Stimulated activated CD8-positive, alpha-beta memory T cell treated with anti-CD3 and anti-CD28 coated beads, Interleukin-2, amount 100 ng/mL, for 48 hours (primary cell): ENCODE measurements at regions not wholly inside any gene's neighbourhood (a gene's known extent, or its start where the extent isn't known, plus 50 kb on each side); places are given as distances from the start of the nearest gene placed in this dataset.
"Not testable (repeated sequence)": the region's sequence is repeated elsewhere in the genome, so short reads cannot be mapped to it uniquely, and the experiment has no call there.

Source experiments
- DNase-seq, 2 donors: peaks; one replicate each; pipeline ENCODE4 v3.0.0-alpha.2; 2020; ENCODE audit warnings: low read depth in 2 of 2

DNA sequence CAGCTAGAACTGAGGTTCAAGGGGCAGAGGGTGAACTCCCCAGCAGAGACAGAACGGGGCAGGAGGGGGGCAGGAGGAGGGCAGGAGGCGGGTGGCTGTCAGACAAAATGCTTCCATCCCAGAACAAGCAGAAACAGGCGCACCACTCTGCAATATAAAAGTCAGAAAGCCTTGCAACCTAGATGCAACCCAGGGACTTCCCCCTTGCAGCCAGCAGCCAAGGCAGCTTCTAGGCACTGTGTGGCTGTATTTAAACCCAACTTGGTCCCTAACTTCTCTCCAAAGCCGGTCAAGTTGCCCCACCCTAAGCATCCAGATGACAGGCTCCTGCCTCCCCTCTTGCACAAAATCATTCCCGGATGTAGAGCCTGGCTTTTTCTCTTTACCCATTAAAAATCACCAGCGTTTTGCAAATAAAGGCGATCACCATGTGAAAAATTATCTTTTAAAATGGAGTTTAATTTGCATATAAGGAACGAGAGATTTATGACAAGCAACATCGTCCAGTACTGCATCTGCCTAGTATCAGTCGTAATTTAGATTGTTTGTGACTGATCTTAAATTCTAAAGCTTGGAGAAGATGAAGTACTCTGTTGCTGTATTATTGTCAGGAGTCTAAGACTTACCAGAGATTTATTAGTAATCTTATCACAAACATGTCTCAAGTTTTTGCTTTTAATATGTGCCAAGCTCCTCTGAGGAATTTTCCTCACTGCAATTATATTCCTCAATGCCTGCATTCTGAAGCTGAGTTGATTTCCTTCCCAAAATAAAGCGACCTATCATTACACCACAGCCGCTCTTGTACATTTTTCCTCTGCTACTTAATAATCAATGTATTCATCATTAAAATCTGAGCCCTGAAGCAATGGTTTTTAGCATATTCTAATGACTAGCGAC lies 307.1 kb upstream of the ZNF507 start:
- DNase-seq: no peak

DNA sequence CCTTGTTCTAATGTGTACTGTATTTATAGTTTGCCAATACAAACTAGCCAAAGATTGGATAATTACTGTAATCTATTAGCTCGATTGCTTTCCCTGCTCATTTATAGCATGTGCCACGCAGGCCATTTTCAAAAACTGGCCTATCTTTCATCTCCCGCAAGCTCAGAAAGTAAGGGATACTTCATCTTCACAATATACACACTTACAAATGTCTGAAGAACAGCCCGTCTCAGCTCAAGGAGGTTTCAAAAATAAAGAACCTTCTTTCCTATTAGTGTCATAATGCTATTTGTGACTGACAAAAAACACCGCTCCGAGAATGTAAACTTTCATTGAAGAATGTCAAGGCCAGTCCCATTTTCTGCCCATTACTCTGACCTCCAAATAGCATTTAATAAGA lies 306.4 kb upstream of the ZNF507 start:
- DNase-seq: no peak

DNA sequence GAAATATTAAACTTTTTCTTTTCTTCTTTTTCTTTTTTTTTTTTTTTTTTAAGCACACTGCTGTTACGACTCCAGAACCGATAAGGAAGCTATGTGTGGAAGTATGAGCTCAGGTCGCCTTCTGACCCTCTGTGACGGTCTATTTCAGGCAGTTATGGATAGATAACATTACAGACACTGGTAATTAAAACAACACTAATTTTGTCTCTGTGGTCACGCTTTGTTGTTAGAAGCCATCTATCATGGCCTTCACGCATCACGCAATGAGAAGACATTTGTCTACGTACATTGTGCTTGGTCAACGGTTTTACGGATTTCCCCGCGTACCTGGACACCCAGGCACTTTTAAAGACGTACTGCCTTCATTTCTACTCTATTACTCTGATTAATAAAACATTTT lies 306.0 kb upstream of the ZNF507 start:
- DNase-seq: no peak

DNA sequence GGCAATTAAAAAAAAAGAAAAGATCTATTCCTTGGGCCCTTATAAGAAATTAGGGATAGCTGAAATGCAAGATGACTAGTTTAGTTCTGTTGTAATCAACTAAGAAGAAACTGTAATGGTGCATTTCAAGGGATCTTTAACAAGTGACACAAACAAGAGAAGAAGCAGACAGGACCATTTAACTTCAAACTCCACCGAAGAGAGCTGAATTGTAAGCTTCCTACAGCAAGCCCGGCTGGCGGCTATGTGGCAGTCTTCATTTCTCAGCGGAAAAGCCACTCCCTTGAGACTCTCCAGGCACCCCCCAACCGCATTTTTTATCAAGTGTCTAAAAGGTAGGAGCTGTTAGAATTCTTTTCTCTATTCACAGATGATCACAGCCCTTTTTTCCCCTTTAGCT lies 305.2 kb upstream of the ZNF507 start:
- DNase-seq: no peak

DNA sequence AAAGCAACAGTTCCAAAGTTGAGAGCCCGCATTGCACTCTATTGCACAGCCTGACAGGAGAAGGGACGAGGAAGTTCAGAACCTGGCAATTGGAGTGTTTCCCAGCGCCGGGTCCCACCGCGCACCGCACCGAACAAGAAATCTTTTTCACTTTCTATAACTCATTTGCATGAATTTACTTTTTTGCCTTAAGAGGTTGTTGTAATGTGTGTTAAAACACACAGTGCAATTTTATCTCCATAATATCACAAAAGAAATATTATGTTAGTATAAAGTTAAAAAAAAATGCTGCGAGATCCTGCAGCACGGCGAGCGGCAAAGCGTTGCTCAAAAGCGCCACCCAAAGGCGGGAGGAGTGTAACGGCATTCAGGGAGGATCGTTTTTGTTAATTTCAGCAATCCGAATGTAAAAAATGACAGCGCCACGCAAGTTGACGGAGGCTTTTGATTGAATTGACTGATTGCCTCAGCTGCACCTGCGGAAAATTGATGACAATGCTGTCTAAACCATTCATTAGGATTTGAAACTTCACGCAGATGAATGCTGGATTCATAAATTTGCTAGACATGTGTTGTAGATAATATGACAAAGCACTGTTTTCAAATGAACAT lies 303.6 kb upstream of the ZNF507 start:
- DNase-seq: peak; percentile 5 to 7

DNA sequence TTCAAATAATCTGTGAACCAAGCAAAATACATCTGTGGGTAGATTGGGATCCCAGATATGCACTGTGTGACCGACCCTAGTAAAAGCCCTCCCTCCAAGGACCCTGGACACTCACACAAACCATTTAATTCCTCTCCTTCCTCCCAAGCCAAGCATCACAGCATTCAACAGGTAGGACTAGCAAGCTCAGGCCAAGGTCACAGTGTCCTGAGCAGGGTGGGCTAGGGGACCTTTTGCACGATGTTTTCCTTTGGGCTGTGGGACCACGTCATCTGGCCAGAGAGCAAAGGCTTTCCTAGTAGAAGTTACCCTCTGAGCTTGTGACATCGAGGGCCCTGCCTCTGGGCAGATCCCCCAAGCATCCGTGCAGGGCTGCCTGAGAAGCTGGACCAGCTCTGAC lies 297.6 kb upstream of the ZNF507 start:
- DNase-seq: no peak

DNA sequence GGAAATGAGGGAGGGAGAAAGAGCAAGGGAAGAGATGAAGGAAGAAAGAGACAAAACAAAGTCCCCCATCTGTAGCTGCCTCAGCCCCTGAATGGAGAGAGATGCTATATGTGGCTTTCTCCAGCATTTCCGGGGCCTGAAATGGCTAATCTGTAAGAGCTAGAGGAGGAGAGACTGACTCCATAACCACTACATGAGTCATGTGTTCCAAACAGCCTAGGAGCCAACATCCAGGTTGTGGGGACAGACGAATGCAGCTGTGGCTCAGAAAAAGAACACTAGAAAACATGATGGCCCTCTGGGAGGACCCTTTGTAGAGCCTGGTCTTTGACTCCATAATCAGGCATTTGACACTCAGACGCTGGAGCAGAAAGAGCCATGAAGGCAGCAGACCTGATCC lies 292.0 kb upstream of the ZNF507 start:
- DNase-seq: no peak

DNA sequence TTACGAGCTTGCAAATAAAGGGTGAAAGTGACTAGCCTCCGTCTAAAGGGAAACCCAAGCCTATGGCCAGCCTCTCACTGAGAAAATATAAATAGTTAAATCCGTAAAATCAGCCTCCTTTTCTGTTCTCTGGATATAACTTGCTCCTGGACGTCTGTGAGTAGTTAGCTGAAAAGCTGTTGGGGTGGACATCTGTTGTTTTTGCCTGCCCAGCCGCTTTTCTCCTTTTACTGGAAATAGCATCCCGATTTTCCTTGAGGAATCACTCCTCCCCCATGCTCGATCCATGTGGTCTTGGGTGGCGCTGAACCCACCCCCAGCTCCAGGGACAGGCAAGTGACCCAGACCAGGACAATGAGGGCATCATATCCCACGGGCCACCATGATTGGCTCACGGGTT lies 291.5 kb upstream of the ZNF507 start:
- no peak for DNase-seq

DNA sequence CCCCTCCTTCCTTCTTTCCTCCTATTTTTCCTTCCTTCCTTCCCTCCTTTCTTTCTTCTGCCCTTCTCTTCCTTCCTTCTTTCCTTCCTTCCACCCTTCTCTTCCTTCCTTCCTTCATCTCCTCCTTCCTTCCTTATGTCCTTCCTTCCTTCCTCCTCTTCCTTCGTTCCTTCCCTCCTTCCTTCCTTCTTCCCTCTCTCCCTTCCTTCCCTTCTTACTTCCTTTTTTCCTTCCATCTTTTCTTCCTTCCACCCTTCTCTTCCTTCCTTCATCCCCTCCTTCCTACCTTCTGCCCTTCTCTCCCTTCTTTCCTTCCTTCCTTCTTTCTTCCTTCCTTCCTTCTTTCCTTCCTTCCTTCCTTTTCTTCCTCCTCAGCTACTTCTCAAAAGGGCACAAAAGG lies 287.3 kb upstream of the ZNF507 start:
- DNase-seq: no peak

DNA sequence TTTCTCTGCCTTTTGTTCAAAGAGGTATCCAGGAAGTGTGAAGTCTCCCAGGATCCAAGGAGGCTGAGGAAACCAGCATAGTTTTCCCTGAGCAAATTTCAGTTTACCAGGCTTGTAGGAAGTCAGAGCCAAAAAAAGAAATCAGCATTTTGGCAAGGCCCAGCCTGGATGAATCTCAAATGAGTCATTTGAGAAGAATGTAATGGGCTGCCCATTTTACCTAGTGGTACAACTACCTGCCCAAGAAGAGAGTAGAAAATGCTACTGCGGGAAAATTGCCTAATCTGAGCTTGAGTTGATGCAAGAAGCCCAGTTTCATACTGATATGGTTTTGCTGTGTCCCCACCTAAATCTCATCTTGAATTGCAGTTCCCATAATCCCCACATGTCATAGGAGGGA lies 284.1 kb upstream of the ZNF507 start:
- no peak for DNase-seq

DNA sequence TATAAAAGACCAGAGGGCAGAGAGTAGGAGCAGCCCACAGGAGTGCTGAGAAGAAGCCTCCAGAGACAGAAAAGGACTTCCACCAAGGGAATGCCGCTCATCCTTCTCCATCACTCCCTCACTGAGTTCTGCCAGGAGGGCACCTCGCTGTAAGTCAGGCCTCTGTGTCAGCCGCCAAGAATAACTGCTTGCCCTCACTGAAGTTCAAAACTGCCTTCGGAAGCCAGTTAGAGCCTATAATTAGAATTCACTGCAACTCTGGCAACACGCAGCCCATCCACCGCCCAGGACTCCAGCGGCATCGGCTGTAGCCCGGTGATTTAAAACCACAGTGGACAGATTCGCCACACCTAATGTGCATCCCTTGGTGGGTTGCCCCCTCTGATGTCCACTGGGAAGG lies 281.8 kb upstream of the ZNF507 start:
- no peak for DNase-seq

DNA sequence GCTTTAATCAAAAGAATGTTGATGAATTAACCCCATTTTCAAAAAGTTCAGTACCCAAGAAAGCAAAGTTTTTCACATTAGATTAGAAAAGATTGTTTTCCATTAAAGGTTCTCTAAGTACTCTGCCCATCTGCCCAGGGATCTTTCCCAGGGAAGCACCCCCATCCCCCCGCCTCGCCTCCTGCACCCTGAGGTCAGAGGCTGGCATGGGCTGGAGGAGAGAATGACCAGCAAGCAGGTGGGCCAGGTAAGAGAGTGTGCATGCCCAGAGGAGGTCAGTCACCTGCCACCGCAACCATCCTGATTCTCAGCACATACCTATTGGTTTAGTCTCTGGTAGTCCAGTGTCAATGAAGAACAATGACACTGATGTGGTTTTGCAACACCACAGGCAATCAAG lies 279.4 kb upstream of the ZNF507 start:
- DNase-seq: no peak

DNA sequence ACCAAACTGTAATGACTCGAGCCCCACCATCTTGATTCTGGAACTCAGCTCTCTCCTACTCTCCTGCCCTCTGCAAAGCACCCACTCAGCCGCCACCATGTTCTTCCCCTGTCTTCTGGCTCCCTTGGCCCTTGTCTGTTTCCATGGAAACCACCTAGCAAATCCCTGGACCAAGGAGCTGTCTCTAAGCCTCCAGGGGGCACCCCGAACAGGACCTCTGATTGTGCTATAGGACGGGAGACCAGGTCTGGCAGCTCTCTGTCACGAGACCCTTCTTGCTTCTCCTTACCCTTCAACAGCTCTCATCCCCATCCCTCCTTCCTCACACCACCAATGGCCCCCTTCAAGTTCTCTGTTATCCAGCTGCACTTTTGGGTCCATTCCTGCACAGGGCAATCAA lies 277.7 kb upstream of the ZNF507 start:
- DNase-seq: no peak

DNA sequence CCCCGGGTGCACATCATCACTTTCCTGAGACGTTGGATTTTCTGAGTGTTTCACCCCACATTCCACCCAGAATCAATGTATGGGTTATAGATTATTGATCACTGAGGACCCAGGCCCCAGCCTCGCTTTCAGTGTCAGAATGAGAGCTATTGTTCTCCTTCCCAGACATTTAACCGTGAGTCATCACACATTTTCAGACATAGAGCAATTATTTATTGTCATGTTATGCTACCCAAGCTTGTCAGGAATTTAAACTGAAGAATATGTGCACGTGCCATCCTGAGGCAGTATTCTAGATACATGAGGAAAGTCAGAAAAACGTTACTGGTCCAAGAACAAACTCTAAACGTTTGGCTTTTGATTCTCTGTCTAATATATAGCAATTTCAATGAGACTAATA lies 276.6 kb upstream of the ZNF507 start:
- DNase-seq: no peak

DNA sequence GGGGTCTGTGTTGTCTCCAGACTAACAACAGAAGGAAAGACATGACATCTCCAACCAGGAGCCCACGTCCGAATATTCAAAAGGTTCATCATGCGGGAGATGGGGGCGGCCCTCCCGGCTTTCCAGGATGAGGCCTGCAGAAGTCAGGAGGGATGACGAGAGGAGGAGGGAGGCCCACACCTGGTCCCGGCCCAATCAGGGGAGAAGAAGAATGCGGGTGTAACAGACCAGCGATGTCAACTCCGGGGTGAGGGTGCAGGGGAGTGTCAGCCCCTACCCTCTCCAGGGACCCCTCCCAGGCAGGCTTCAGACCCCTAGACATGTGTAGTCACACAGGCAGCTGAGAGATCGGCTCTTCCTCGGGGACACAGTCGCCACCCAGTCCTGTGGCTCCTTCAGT lies 275.3 kb upstream of the ZNF507 start:
- no peak for DNase-seq

DNA sequence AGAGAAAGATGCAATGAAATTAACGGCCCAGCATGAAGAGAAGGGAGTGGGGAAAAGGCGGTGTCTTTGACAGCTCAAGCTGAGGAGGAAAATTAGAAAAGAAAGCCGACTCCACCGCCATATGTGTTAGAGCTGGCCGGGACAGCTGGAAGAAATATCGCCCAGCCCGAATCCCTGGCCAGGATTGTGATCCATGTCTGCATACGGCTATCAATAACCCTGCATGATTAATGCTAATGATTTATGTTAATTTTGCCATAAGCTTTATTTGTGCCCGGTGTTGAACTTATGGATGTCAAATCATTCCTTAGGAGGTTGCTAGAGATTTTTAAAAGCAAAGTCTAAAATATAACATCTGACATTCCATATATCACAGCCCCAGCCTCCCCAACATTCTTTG lies 263.4 kb upstream of the ZNF507 start:
- DNase-seq: no peak

DNA sequence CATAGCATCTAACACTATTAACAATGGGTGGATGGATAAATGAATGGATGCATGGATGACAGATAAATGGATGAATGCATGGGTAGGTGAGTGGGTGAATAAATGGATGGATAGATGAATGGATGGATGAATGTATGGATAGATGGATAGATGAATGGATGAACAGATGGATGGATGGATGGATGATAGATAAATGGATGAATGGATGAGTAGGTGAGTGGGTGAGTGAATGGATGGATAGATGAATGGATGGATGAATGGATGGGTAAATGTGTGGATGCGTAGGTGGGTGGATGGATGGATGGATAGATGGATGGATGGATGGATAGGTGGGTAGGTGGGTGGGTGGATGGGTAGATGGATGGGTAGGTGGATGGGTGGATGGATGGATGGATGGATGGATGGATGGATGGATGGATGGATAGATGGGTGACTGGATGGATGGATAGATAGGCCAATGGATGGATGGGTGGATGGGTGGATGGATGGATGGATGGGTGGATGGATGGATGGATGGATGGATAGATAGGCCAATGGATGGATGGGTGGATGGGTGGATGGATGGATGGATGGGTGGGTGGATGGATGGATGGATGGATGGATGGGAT lies 260.6 kb upstream of the ZNF507 start:
- DNase-seq: not testable (repeated sequence)

DNA sequence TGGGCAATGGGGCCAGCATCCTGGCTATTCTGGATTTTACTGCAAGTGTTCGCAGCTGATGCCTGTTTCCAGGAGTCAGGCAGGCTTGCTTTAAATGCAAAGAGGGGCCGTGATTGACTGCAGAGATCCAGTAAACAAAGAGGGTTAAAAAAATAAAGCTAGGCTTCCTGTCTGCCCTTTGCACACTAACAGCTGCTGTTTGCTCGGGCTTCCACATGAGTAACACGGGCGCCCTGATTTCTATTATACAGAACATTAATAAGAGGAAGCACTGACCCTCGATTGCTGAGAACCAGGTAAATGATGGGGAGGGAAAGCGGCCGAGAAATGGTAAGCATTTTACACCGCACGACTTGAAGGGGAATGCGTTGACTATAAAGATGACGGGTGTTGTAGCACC lies 254.2 kb upstream of the ZNF507 start:
- no peak for DNase-seq

DNA sequence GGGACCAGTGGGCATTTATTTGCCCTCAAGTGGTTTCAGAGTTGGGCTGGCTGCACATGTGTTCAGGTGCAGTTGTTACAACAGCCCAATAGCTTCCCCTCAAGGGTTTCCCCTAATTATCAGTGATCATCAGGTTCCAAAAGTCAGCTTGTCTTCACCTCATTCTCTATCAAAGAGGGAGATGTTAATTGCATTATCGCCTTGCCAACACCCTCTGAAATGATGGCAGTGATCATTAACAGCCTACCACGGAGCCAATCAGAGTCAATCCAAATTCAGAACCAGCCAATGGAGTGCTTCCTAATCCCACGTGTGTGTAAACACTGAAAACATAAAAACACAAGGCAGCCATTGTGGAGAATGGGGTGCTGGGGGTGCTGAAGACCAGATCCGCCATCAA lies 248.4 kb upstream of the ZNF507 start:
- DNase-seq: no peak

DNA sequence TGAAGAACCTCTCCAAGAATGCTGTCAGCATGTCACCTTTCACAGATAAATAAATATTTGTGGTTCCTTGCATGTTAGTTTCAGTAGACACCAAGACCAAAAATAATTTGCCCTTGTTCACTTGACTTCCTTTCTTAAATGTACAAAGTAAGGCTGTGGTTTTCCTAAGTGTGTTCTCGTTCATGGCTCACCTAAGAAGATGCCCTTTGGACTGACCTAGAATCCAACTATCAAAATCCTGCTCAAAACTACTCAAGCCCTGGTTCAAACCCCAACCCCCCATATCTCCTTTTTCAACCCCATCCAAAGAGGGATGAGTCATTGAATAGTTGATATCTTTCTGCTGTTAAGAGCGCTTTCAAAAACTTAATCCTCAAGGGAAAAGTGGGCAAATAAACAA lies 247.8 kb upstream of the ZNF507 start:
- DNase-seq: no peak

DNA sequence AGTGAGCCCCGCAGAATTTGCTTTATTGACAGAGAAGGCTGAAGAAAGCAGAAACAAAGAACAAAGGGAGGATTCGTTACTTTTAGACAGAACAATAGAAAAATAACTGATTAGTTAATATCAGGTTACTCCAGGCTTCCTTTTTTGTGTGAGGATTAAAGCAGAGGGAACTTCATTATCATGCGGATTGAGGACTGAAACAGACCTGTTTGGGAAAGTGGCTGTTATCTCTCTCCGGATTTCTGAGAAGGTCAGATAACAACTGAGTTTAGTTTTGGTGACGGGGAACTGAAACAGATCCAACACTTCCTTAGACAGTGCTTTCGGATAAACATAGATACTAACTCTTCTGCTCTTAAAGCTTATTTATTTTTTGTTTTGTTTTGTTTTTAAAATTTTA lies 246.4 kb upstream of the ZNF507 start:
- no peak for DNase-seq

DNA sequence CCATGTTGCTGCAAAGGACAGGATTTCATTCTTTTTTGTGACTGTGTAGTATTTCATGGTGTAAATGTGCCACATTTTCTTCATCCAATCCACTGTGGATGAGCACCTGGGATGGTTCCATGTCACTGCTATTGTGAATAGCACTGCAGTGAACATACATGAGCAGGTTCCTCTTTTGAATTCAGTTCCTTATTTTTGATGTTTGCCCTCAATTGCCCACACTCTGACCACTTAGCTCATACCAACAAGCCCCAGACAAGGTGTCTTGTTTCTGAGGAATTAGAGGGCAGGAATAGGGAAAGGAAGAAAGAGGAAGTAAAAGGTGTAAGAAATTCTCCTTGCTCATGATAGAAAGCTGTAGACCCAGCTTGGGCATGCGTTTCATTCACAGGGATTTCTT lies 244.2 kb upstream of the ZNF507 start:
- no peak for DNase-seq

DNA sequence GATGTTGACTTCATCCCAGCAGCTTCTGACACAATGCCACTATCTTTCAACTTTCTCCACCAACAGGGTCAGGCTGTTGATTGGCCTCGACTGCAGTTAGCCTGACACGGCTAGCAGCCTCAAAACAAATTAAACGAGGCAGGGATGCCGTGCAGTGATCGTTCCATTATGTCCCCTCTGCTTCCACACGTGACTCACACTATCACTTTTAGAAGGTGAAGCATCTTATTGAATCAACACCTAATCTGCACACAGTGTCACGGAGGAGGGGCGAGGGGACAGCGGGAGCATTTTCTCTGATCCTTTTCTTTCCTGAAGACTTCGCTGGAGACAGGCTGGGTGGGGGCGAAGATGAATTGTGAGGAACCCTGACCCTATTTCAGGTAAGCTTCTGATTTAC lies 241.9 kb upstream of the ZNF507 start:
- no peak for DNase-seq
